ENCODE measurements at regions not wholly inside any gene's neighbourhood (a gene's known extent, or its start where the extent isn't known, plus 50 kb on each side); places are given as distances from the start of the nearest gene placed in this dataset.

- H3K27ac ChIP-seq (ENCODE audit: extremely low read depth, low read depth, low read length) = no peak overlapping the region
- TF ChIP-seq AEBP2 (tag by site-specific recombination; IDR thresholded peaks at IDR 0.05; ENCODE audit: borderline replicate concordance) = no peak
- no peak for TF ChIP-seq ZNF513 (tag by site-specific recombination; IDR thresholded peaks at IDR 0.05)
- TF ChIP-seq KLF1 (tag by site-specific recombination; IDR thresholded peaks at IDR 0.05) = no peak
- TF ChIP-seq ZNF664 (tag by site-specific recombination; IDR thresholded peaks at IDR 0.05) = no peak
- no peak for TF ChIP-seq ZNF549 (tag by site-specific recombination; IDR thresholded peaks at IDR 0.05)
- TF ChIP-seq ZNF548 (tag by site-specific recombination; IDR thresholded peaks at IDR 0.05) = no peak
- TF ChIP-seq ZBTB26 (tag by site-specific recombination; optimal IDR thresholded peaks at IDR 0.05) = no peak
- no peaks in the 10 kb centered on the region for H3K4me1 ChIP-seq (ENCODE audit: control insufficient read depth, insufficient read depth, low read length)
- no peaks in the 10 kb centered on the region for H3K9me3 ChIP-seq (ENCODE audit: control insufficient read depth, insufficient read depth, low read depth, low read length)
- H3K4me3 ChIP-seq (ENCODE audit: low read depth, low read length) = no peak overlapping the region
- H3K36me3 ChIP-seq (ENCODE audit: control insufficient read depth in 2 of 2, insufficient read depth in 1 of 2, low read length in 2 of 2) = no peaks in the 10 kb centered on the region
- ChIA-PET POLR2A (no interaction called here), CTCF (no interaction called here)
Observed at GRCh38 chr3:88775026-88775690, 332.3 kb upstream of the EPHA3 start.

GRCh38 chr3:88779482-88779881 lies 327.9 kb upstream of the EPHA3 start:
- no peak for TF ChIP-seq ZSCAN16 (tag by site-specific recombination; IDR thresholded peaks at IDR 0.05)
- TF ChIP-seq OSR2 (tag by site-specific recombination; IDR thresholded peaks at IDR 0.05) = no peak
- Histone ChIP-seq H3K9me3 (ENCODE audit: control insufficient read depth, insufficient read depth, low read depth, low read length) (no peaks in the 10 kb centered on the region), H3K36me3 (ENCODE audit: control insufficient read depth in 2 of 2, insufficient read depth in 1 of 2, low read length in 2 of 2) (no peaks in the 10 kb centered on the region), H3K4me3 (ENCODE audit: low read depth, low read length) (no peak overlapping the region), H3K4me1 (ENCODE audit: control insufficient read depth, insufficient read depth, low read length) (no peaks in the 10 kb centered on the region), H3K27ac (ENCODE audit: extremely low read depth, low read depth, low read length) (no peak overlapping the region)
- ChIA-PET POLR2A (no interaction called here), CTCF (no interaction called here)

- ChIA-PET POLR2A (no interaction called here), CTCF (no interaction called here)
- Histone ChIP-seq H3K4me3 (ENCODE audit: low read depth, low read length) (no peak overlapping the region), H3K4me1 (ENCODE audit: control insufficient read depth, insufficient read depth, low read length) (no peaks in the 10 kb centered on the region), H3K36me3 (ENCODE audit: control insufficient read depth in 2 of 2, insufficient read depth in 1 of 2, low read length in 2 of 2) (no peaks in the 10 kb centered on the region), H3K9me3 (ENCODE audit: control insufficient read depth, insufficient read depth, low read depth, low read length) (no peaks in the 10 kb centered on the region), H3K27ac (ENCODE audit: extremely low read depth, low read depth, low read length) (no peak overlapping the region)
- TF ChIP-seq ZNF121 (tag by site-specific recombination; IDR thresholded peaks at IDR 0.05) = no peak
- no peak for TF ChIP-seq ZNF837 (tag by site-specific recombination; IDR thresholded peaks at IDR 0.05)
- no peak for TF ChIP-seq ELK4 (IDR thresholded peaks at IDR 0.05; ENCODE audit: borderline replicate concordance, low read depth, low read length)
- TF ChIP-seq TRIM28 (IDR thresholded peaks at IDR 0.05; ENCODE audit: borderline replicate concordance, low read length) = no peak
- TF ChIP-seq ZNF148 (tag by site-specific recombination; IDR thresholded peaks at IDR 0.05; ENCODE audit: borderline replicate concordance) = no peak
- TF ChIP-seq ZNF843 (tag by site-specific recombination; IDR thresholded peaks at IDR 0.05) = no peak
- TF ChIP-seq PRDM4 (tag by site-specific recombination; IDR thresholded peaks at IDR 0.05) = no peak
- no peak for TF ChIP-seq ZNF596 (tag by site-specific recombination; IDR thresholded peaks at IDR 0.05)
- no peak for TF ChIP-seq ZNF704 (tag by site-specific recombination; IDR thresholded peaks at IDR 0.05)
Observed at GRCh38 chr3:88784925-88785324, 322.5 kb upstream of the EPHA3 start.

Measured in HEK293 (cell line).